G401 (cell line): ENCODE measurements at regions not wholly inside any gene's neighbourhood (a gene's known extent, or its start where the extent isn't known, plus 50 kb on each side); places are given as distances from the start of the nearest gene placed in this dataset.

ENCODE experiments used
- DNase-seq: peaks from one replicate; pipeline ENCODE4 v3.0.0-alpha.2; 2015; ENCODE audit warnings: low spot score
- in situ Hi-C: cut with HindIII; loops from 2 replicates; pipeline ENCODE4 v1.10.0; 2016; ENCODE audit warnings: low sequenced_read_pairs, mixed read lengths

DNA sequence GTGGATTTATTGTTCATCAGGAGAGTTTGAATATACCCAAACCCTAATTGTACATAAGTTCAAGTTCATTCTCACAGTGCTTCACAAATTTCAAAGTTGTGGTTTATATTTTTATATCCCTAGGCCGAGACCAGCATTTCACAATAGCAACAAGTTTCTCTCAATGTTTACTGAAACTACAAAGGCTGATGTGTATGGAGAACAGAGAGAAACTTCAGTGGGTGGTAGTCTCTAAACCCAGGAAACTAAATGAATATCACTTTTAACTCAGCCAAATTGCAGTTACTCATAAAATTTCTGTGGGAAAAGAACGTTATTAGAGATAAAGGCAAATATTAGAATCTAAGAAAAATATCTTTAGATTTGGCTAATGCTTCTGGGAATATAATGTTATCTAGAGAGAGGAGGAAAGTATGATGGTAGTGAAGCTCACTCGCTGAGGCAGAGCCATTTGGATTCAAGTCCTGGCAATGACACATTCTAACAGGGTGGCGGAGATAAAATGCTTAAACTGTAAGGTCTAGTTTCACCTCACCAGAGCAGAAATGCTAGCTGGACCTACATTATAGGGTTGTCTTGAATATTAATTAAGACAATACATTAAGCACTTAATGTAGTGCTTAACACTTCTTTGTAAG lies 514.8 kb downstream of the EPHA3 start:
- in situ Hi-C loops: no loop called here
- DNase-seq: no peak

- in situ Hi-C loops: no loop called here
Measured at GRCh38 chr3:89624494-89624893, 517.1 kb downstream of the EPHA3 start.

GRCh38 chr3:89625945-89626344 lies 518.5 kb downstream of the EPHA3 start:
- DNase-seq: no peak
- in situ Hi-C loops: no loop called here

More at GRCh38 chr3:89624494-89624893, 517.1 kb downstream of the EPHA3 start:
- no peak for DNase-seq

- no peak for DNase-seq
- in situ Hi-C loops: no loop called here
Measured at GRCh38 chr3:89628856-89629670, 521.6 kb downstream of the EPHA3 start.

GRCh38 chr3:89635137-89635536 lies 527.7 kb downstream of the EPHA3 start:
- in situ Hi-C loops: no loop called here

GRCh38 chr3:89644716-89645115 lies 537.3 kb downstream of the EPHA3 start:
- no peak for DNase-seq
- in situ Hi-C loops: no loop called here

More at GRCh38 chr3:89635137-89635536, 527.7 kb downstream of the EPHA3 start:
- no peak for DNase-seq

- DNase-seq: no peak
- in situ Hi-C loops: no loop called here
Measured at GRCh38 chr3:89649431-89649830, 542.0 kb downstream of the EPHA3 start.

- no peak for DNase-seq
- in situ Hi-C loops: no loop called here
Measured at GRCh38 chr3:89654031-89654430, 546.6 kb downstream of the EPHA3 start.

DNA sequence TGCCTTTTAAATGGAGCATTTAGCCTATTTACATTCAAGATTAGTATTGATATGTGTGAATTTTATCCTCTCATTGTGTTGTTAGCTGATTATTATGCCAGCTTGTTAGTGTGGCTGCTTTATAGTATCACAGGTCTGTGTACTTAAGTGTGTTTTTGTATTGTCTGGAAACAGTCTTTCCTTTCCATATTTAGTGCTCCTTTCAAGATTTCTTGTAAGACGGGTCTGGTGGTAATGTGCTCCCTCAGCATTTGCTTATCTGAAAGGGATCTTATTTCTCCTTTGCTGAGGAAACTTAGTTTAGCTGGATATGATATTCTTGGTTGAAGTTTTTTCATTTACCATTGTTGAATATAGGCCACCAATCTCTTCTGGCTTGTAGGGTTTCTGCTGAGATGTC lies 549.0 kb downstream of the EPHA3 start:
- in situ Hi-C loops: no loop called here

GRCh38 chr3:89679686-89680085 lies 572.3 kb downstream of the EPHA3 start:
- no peak for DNase-seq
- in situ Hi-C loops: no loop called here

More for the DNA sequence above, 549.0 kb downstream of the EPHA3 start:
- DNase-seq: no peak

DNA sequence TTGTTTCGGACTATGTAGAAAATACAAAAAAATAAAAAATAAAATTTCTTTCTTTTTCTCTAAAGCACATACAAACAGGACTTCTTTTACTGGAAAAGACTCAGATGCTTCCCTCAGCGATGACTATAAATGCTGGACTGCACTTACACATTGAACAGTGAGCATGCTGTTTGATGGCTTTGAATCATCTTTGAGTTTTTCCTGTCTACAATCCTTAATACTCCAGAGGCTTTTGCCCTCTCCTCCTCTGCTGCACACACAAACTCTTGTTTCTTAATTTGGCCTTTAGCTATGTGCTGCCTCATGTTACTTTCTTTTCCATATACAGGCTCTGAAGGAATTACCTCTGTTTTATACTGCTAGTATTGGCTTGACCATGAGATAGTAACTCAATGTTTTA lies 575.1 kb downstream of the EPHA3 start:
- no peak for DNase-seq
- in situ Hi-C loops: no loop called here

- DNase-seq: no peak
- in situ Hi-C loops: no loop called here
Measured at GRCh38 chr3:89685731-89686130, 578.3 kb downstream of the EPHA3 start.

DNA sequence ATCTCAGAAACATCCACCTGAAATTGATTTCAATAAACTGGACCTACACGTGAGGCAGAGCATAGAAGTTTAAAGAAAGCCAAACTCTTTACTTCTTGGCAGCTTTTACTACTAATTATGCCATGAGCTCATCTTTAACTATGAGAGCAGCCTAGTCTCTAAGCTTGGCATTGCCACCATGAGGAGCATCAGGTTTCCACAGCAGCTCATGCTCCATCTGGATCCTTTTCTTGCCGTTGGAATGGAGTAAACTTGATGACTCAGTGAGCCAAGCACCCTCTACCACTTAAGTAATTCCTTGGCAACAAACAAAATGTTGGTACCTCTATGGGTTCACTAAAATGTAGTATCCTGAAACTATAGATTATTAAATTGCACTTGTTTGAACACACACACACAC lies 583.2 kb downstream of the EPHA3 start:
- no peak for DNase-seq
- in situ Hi-C loops: no loop called here

GRCh38 chr3:89692601-89693000 lies 585.2 kb downstream of the EPHA3 start:
- in situ Hi-C loops: no loop called here
- no peak for DNase-seq

- in situ Hi-C loops: no loop called here
- DNase-seq: no peak
Measured at GRCh38 chr3:89697321-89697916, 590.0 kb downstream of the EPHA3 start.

DNA sequence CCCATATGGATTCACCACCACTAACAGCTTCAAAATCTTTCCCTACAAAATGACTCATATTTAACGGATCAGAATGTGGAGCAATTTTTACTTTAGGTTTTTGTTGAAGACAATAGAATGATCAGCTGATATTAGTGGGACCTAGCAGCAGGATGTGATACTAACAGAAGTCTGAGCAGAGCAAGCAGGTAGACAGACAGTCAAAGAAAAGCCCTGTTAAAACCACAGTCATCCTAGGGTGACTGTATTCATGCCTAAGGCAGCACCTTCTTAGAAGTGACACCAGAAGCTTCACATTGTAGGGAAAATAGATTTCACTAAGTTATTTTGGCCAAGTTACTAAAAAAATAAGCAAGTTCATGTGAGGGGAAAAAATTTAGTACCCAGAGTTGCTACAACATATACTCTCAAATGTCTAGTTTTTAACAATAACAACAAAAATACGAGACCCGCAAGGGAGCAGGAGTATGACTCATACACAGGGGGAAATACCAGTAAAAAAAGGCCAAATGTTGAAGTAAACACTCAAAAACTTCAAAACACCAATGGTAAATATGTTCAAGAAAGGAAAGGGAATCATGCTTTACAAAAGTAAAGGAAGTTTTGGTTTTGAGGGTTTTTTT lies 590.9 kb downstream of the EPHA3 start:
- in situ Hi-C loops: no loop called here
- DNase-seq: no peak

- in situ Hi-C loops: no loop called here
- no peak for DNase-seq
Measured at GRCh38 chr3:89699229-89699628, 591.8 kb downstream of the EPHA3 start.

- in situ Hi-C loops: no loop called here
- no peak for DNase-seq
Measured at GRCh38 chr3:89699771-89700170, 592.4 kb downstream of the EPHA3 start.

GRCh38 chr3:89702404-89702803 lies 595.0 kb downstream of the EPHA3 start:
- no peak for DNase-seq
- in situ Hi-C loops: no loop called here

DNA sequence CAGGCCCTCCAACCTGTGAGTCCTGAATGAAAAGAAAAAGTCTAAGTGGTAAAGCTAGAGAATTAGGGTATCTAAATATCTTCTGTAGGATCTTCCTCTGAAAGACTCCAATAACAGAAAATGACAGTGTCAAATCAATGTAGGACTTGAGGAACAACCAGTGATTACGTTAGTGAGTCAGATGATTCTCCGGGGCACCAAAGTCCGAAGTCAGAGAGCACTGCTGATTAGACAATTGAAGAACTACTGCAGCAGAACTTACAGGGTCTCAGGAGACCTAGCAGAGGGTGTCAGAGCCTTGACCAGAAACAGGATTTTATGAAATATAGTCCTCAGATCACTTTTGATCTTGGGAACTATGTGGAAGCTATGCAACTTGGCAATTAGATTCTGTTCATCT lies 605.8 kb downstream of the EPHA3 start:
- in situ Hi-C loops: no loop called here
- DNase-seq: no peak
